ENCODE measurements at regions not wholly inside any gene's neighbourhood (a gene's known extent, or its start where the extent isn't known, plus 50 kb on each side); places are given as distances from the start of the nearest gene placed in this dataset.

GRCh38 chr6:14635195-14635594 lies 517.6 kb downstream of the CD83 start:
- TF ChIP-seq GATA1 (IDR thresholded peaks at IDR 0.05; ENCODE audit: low read depth, low read length): no peak
- TF ChIP-seq POLR2A (IDR thresholded peaks at IDR 0.05; ENCODE audit: low read length): no peak
- DNase-seq: no peak

DNA sequence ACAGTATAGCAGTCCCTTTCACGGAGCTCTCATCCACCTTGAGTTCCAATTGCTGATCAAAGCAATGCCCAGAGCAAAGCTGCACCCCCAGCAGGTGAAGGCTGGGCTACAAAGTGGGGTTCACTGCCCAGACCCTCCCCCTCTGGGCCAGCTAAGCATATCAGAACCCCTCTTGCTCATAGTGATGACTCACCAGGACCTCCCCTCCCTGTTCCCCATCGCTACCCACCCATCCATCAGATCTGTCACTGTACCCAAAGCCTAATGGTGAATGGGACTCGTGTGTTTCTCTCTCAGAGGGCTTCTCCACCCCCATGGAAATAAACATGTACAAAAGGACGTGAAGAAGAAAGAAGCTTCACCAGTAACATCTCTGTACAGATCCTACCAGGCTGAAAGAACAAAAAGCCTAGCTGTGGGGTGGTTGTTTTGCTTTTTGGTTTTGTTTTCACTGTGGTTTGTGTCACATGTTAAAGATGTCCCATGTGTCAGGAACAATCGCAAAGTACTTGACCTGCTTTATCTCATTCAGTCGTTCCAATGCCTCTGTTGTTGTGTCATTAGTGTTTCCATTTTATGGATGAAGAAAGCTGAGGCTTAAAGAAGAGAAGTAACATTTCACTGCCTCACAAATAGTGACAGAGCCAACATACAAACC lies 518.5 kb downstream of the CD83 start:
- no peak for DNase-seq
- no peak for TF ChIP-seq GATA1 (IDR thresholded peaks at IDR 0.05; ENCODE audit: low read depth, low read length)
- TF ChIP-seq POLR2A (IDR thresholded peaks at IDR 0.05; ENCODE audit: low read length): no peak

- DNase-seq: no peak
- no peak for TF ChIP-seq POLR2A (IDR thresholded peaks at IDR 0.05; ENCODE audit: low read length)
- TF ChIP-seq GATA1 (IDR thresholded peaks at IDR 0.05; ENCODE audit: low read depth, low read length): no peak
These were observed 520.9 kb downstream of the CD83 start for GRCh38 chr6:14638435-14638905.

GRCh38 chr6:14638906-14639761 lies 521.6 kb downstream of the CD83 start:
- TF ChIP-seq GATA1 (IDR thresholded peaks at IDR 0.05; ENCODE audit: low read depth, low read length) (no peak), POLR2A (IDR thresholded peaks at IDR 0.05; ENCODE audit: low read length) (no peak)
- DNase-seq: peak in 1 of 2 experiments; percentile 32

GRCh38 chr6:14639983-14640599 lies 522.5 kb downstream of the CD83 start:
- TF ChIP-seq POLR2A (IDR thresholded peaks at IDR 0.05; ENCODE audit: low read length): no peak
- no peak for TF ChIP-seq GATA1 (IDR thresholded peaks at IDR 0.05; ENCODE audit: low read depth, low read length)
- DNase-seq: no peak

- DNase-seq: no peak
- no peak for TF ChIP-seq GATA1 (IDR thresholded peaks at IDR 0.05; ENCODE audit: low read depth, low read length)
These were observed 523.1 kb downstream of the CD83 start for GRCh38 chr6:14640631-14641030.

GRCh38 chr6:14641423-14642135 lies 524.0 kb downstream of the CD83 start:
- TF ChIP-seq POLR2A (IDR thresholded peaks at IDR 0.05; ENCODE audit: low read length) (no peak), GATA1 (IDR thresholded peaks at IDR 0.05; ENCODE audit: low read depth, low read length) (no peak)
- DNase-seq: no peak

- DNase-seq: no peak
- TF ChIP-seq GATA1 (IDR thresholded peaks at IDR 0.05; ENCODE audit: low read depth, low read length) (no peak), POLR2A (IDR thresholded peaks at IDR 0.05; ENCODE audit: low read length) (no peak)
These were observed 524.5 kb downstream of the CD83 start for GRCh38 chr6:14642136-14642505.

DNA sequence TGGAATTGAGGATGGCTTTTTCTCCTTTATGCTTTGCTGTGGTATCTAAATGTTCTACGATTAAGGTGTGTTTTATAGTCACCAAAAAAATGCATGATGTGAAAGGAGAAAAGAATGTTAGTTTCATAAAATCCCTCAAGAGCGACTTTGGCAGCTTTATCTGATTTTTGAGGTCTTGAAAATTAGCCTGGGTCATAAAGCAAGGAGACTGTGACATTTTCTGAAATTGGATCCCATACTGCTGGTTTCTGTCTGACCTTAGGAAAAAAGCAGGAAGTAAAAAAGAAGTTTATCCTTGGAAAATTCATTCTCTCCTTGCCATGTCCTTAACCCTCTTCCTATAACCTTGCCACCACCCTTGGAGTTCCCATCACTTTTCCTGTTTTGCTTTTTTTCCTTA lies 525.3 kb downstream of the CD83 start:
- no peak for DNase-seq
- TF ChIP-seq POLR2A (IDR thresholded peaks at IDR 0.05; ENCODE audit: low read length) (no peak), GATA1 (IDR thresholded peaks at IDR 0.05; ENCODE audit: low read depth, low read length) (no peak)

- no peak for TF ChIP-seq GATA1 (IDR thresholded peaks at IDR 0.05; ENCODE audit: low read depth, low read length)
- no peak for TF ChIP-seq POLR2A (IDR thresholded peaks at IDR 0.05; ENCODE audit: low read length)
- no peak for DNase-seq
These were observed 526.8 kb downstream of the CD83 start for GRCh38 chr6:14644381-14644780.

DNA sequence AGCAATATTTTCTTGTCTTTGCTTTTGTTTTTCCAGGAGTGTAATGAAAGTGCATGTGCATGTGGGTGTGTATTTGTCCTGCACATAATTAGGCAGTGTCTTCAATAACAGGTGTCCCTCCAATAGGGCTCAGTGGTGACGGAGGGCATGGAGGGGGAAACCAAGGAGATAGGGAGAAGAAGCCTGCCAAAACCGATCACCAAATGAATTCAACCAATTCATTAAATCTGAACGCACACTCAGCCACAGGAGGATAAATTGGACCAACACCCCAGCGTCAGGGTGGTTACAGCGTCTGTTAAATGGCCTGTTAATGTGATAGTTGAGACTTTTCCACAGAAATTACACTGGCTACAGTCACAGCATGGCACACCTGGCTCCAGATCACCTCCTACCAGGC lies 527.6 kb downstream of the CD83 start:
- no peak for DNase-seq
- TF ChIP-seq POLR2A (IDR thresholded peaks at IDR 0.05; ENCODE audit: low read length) (no peak), GATA1 (IDR thresholded peaks at IDR 0.05; ENCODE audit: low read depth, low read length) (no peak)

DNA sequence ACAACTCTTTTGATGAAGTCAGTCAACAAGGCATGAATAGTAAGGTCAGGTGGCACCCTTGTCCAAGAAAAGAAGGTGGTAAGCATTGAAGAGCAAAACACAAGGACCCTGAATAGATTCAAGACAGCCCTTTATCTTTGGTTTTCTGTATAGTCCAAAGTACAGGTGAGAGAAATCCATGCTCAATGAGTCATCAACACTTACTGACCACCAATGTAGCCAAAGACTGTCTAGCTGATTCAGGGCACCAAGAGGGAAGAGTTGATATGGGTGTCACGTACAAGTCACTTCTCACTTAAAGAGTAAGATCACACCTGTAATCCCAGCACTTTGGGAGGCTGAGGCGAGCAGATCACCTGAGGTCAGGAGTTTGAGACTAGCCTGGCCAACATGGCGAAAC lies 528.3 kb downstream of the CD83 start:
- DNase-seq: no peak
- TF ChIP-seq POLR2A (IDR thresholded peaks at IDR 0.05; ENCODE audit: low read length): no peak
- no peak for TF ChIP-seq GATA1 (IDR thresholded peaks at IDR 0.05; ENCODE audit: low read depth, low read length)

DNA sequence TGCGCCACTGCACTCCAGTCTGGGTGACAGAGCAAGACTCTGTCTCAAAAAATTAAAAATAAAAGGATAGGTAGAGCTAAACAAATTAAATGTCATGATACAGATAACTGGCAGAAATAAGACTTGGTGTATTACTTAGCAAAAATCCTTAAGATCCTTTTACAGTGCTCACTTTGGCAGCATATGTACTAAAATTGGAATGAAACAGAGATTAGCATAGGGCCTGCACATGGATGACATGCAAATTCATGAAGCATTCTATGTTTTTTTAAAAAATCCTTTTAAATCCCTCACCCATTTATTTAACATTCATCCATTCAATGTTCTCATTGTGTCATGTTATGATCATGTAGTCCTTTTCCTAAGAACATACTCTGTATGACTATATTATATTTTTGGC lies 528.8 kb downstream of the CD83 start:
- no peak for TF ChIP-seq POLR2A (IDR thresholded peaks at IDR 0.05; ENCODE audit: low read length)
- no peak for TF ChIP-seq GATA1 (IDR thresholded peaks at IDR 0.05; ENCODE audit: low read depth, low read length)
- DNase-seq: no peak

DNA sequence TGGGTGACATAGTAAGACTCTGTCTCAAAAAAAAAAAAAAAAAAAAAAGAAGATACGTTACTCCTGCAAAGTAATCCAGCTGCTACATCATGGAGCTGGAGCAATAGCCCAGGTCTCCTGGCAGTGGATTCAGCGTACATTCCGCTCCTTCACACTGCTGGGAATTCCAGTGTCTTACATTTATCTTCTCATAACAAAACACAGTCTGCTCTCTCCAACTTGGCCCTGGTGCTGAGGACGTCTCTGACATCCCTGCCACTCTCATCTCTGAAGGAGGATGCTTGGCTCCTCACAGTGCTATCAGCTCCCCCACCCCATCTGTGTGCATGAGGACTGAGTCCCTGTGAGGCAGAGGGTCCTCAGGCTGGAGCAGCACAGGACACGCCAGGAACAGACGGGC lies 529.8 kb downstream of the CD83 start:
- DNase-seq: no peak
- TF ChIP-seq POLR2A (IDR thresholded peaks at IDR 0.05; ENCODE audit: low read length) (no peak), GATA1 (IDR thresholded peaks at IDR 0.05; ENCODE audit: low read depth, low read length) (no peak)

Data from erythroblast (primary cell).